ENCODE measurements at regions not wholly inside any gene's neighbourhood (a gene's known extent, or its start where the extent isn't known, plus 50 kb on each side); places are given as distances from the start of the nearest gene placed in this dataset.

GRCh38 chr6:117018771-117019170 is 141.7 kb downstream of the RFX6 start:
- TF ChIP-seq CREM (CRISPR knock-in tag; IDR thresholded peaks at IDR 0.05): no peak
- TF ChIP-seq, protein P1, sequence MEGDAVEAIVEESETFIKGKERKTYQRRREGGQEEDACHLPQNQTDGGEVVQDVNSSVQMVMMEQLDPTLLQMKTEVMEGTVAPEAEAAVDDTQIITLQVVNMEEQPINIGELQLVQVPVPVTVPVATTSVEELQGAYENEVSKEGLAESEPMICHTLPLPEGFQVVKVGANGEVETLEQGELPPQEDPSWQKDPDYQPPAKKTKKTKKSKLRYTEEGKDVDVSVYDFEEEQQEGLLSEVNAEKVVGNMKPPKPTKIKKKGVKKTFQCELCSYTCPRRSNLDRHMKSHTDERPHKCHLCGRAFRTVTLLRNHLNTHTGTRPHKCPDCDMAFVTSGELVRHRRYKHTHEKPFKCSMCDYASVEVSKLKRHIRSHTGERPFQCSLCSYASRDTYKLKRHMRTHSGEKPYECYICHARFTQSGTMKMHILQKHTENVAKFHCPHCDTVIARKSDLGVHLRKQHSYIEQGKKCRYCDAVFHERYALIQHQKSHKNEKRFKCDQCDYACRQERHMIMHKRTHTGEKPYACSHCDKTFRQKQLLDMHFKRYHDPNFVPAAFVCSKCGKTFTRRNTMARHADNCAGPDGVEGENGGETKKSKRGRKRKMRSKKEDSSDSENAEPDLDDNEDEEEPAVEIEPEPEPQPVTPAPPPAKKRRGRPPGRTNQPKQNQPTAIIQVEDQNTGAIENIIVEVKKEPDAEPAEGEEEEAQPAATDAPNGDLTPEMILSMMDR (IDR thresholded peaks at IDR 0.05): no peak
- no peak for TF ChIP-seq ZNF423 (CRISPR knock-in tag; IDR thresholded peaks at IDR 0.05)
- no peak for TF ChIP-seq ZNF121 (CRISPR knock-in tag; IDR thresholded peaks at IDR 0.05)
- no peak for TF ChIP-seq ATF2 (CRISPR knock-in tag; IDR thresholded peaks at IDR 0.05; ENCODE audit: borderline replicate concordance, low read depth)
- no peak for TF ChIP-seq ZBTB43 (CRISPR knock-in tag; IDR thresholded peaks at IDR 0.05)
- TF ChIP-seq PRDM15 (CRISPR knock-in tag; IDR thresholded peaks at IDR 0.05): no peak
